Progenitor cell of endocrine pancreas (in vitro differentiated cells): ENCODE measurements at regions not wholly inside any gene's neighbourhood (a gene's known extent, or its start where the extent isn't known, plus 50 kb on each side); places are given as distances from the start of the nearest gene placed in this dataset.

ENCODE experiments used
- DNase-seq: peaks from one replicate; pipeline ENCODE4 v3.0.0; 2021; ENCODE audit warnings: low spot score; ENCODE audit not compliant: unreplicated experiment
- H3K27ac Mint-ChIP-seq: 2 replicates; pipeline ENCODE4 v1.8.0; 2021; ENCODE audit warnings: mild to moderate bottlenecking, moderate library complexity, mixed read lengths
- H3K27me3 Mint-ChIP-seq: 2 replicates; pipeline ENCODE4 v1.8.0; 2021; ENCODE audit warnings: mixed read lengths
- H3K36me3 Mint-ChIP-seq: 2 replicates; pipeline ENCODE4 v1.8.0; 2022; ENCODE audit warnings: mixed read lengths; ENCODE audit not compliant: insufficient read depth
- H3K4me1 Mint-ChIP-seq: 2 replicates; pipeline ENCODE4 v1.8.0; 2021; ENCODE audit warnings: low read depth, mixed read lengths
- H3K4me3 Mint-ChIP-seq: 2 replicates; pipeline ENCODE4 v1.8.0; 2021; ENCODE audit warnings: low read depth, mild to moderate bottlenecking, moderate library complexity, mixed read lengths
- H3K9me3 Mint-ChIP-seq: 2 replicates; pipeline ENCODE4 v1.8.0; 2021; ENCODE audit warnings: low read depth, mixed read lengths
- TF ChIP-seq, protein P1 (sequence below): fragments of 200-600 bp; sonication (generic); IDR thresholded peaks from one replicate; pipeline ENCODE4 v1.5.0; 2021; ENCODE audit warnings: antibody characterized with exemption, mild to moderate bottlenecking; ENCODE audit not compliant: unreplicated experiment

DNA sequence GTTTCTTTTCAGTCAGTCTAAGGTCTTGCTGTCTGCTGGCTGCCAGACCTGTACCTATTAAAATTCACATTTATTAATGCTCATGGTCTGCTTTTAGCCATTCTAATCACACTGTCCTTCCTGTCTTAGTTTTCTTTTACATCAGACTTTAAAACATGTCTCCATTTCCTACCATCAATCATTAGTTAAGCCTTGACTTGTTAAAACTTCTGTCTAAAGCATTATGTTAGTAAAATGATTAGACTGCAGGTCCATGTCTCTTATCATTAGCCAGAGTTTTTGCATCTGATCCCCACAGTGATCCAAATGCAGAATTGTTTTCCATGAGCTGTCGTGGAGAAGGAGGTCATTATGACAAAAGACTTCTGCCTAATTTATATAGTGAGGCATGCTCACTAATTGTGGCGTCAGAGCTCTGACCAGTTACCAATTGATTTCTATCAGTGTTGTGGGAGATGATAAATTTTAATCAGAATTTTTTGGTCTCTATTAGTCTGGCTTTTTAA, 226.5 kb downstream of the DKK1 start:
- TF ChIP-seq, protein P1, sequence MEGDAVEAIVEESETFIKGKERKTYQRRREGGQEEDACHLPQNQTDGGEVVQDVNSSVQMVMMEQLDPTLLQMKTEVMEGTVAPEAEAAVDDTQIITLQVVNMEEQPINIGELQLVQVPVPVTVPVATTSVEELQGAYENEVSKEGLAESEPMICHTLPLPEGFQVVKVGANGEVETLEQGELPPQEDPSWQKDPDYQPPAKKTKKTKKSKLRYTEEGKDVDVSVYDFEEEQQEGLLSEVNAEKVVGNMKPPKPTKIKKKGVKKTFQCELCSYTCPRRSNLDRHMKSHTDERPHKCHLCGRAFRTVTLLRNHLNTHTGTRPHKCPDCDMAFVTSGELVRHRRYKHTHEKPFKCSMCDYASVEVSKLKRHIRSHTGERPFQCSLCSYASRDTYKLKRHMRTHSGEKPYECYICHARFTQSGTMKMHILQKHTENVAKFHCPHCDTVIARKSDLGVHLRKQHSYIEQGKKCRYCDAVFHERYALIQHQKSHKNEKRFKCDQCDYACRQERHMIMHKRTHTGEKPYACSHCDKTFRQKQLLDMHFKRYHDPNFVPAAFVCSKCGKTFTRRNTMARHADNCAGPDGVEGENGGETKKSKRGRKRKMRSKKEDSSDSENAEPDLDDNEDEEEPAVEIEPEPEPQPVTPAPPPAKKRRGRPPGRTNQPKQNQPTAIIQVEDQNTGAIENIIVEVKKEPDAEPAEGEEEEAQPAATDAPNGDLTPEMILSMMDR: no peak
- Mint-ChIP-seq H3K9me3 (peaks cover 4% of the 10 kb centered on the region), H3K36me3 (no peaks in the 10 kb centered on the region), H3K27ac (no peak overlapping the region), H3K27me3 (no peaks in the 10 kb centered on the region), H3K4me1 (no peaks in the 10 kb centered on the region), H3K4me3 (no peak overlapping the region)
- no peak for DNase-seq

DNA sequence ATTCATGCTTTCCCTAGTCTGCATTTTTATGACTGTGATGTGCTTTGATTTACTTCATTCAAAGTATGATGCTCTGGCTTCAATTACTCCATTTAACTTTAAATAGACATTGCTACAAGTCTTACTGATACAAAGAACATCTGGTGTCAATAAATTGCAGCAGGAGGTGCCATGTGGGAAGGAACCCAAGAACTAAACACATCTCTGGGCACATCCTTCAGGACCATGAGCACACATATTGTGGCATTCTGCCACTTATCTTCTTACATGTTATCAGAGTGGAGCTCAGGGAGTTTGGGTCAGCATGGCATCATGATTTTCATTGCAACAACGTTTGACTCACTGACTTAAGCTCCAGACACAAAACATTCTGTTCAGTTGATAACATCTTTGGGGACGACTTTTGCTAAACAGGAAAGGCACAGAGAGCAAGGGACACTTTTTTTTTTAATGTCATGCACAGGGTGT, 227.0 kb downstream of the DKK1 start:
- H3K27me3 Mint-ChIP-seq: no peaks in the 10 kb centered on the region
- H3K36me3 Mint-ChIP-seq: no peaks in the 10 kb centered on the region
- peaks cover 4% of the 10 kb centered on the region for H3K9me3 Mint-ChIP-seq
- TF ChIP-seq, protein P1: no peak
- H3K4me3 Mint-ChIP-seq: no peak overlapping the region
- DNase-seq: no peak
- no peaks in the 10 kb centered on the region for H3K4me1 Mint-ChIP-seq
- no peak overlapping the region for H3K27ac Mint-ChIP-seq

DNA sequence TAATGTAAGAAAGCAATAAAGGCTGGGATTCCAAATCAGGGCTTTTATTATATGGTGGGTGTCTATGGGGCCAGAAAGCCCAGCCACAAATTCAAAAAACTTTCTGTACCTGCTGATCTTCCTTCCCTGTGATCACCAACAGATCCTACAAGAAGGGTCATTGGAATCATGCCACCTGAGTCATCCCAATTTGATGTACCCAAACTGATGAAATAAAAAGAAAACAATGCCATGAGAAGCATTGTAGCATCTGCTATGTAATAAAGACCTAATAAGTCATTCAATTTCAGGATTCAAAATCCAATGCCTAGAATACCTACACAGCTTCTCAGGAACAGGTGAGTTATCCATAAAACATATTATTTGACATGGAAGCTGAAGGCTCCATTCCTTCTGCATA, 228.8 kb downstream of the DKK1 start:
- H3K27ac Mint-ChIP-seq: no peak overlapping the region
- no peaks in the 10 kb centered on the region for H3K9me3 Mint-ChIP-seq
- no peaks in the 10 kb centered on the region for H3K27me3 Mint-ChIP-seq
- no peaks in the 10 kb centered on the region for H3K4me1 Mint-ChIP-seq
- no peak for DNase-seq
- H3K4me3 Mint-ChIP-seq: no peak overlapping the region
- TF ChIP-seq, protein P1: no peak
- no peaks in the 10 kb centered on the region for H3K36me3 Mint-ChIP-seq

DNA sequence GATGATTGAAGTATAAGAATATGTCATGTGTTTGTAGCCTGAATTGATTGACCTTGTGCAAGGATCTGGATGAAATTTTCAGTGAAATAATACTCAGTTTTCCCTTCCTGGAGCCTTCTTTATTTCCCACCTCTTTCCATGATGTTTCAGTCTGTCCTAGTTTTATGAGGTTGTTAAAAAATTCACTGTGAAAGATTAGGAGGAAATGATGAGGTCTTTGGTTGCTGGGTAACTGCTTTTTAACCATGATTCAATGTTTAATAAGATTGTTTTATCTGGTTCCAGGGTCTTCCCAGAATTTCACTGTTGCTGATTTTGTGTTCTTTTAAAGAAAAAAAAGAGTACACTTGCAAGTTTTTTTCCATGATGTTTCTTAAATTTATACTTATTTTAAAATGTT, 221.5 kb downstream of the MBL2 start:
- H3K4me3 Mint-ChIP-seq: no peak overlapping the region
- no peaks in the 10 kb centered on the region for H3K27me3 Mint-ChIP-seq
- H3K9me3 Mint-ChIP-seq: no peaks in the 10 kb centered on the region
- no peak overlapping the region for H3K27ac Mint-ChIP-seq
- H3K36me3 Mint-ChIP-seq: no peaks in the 10 kb centered on the region
- DNase-seq: no peak
- TF ChIP-seq, protein P1: no peak
- no peaks in the 10 kb centered on the region for H3K4me1 Mint-ChIP-seq

DNA sequence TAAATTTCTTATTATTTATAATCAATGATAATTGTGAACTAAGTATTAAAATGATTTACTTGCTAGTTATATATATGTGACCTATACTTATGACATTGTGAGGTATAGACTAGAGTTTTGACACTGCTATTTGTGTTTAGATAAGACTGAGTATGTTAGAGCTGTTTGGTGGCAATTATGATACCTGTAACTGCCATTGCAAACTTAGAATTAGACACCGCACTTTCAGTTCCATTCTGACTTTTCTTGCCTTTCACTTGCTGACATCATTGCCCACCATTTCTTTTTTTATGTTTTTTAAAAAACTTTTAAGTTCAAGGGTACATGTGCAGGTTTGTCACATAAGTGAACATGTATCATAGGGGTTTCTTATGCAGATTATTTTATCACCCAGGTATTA, 214.5 kb downstream of the MBL2 start:
- H3K36me3 Mint-ChIP-seq: no peaks in the 10 kb centered on the region
- no peak overlapping the region for H3K27ac Mint-ChIP-seq
- TF ChIP-seq, protein P1: no peak
- no peaks in the 10 kb centered on the region for H3K4me1 Mint-ChIP-seq
- H3K4me3 Mint-ChIP-seq: no peak overlapping the region
- H3K27me3 Mint-ChIP-seq: no peaks in the 10 kb centered on the region
- no peak for DNase-seq
- H3K9me3 Mint-ChIP-seq: no peaks in the 10 kb centered on the region
